GM12874 (cell line): ENCODE measurements at regions not wholly inside any gene's neighbourhood (a gene's known extent, or its start where the extent isn't known, plus 50 kb on each side); places are given as distances from the start of the nearest gene placed in this dataset.

Source experiments
- TF ChIP-seq, protein P1 (sequence below): IDR thresholded peaks from 2 replicates; pipeline ENCODE4 v1.5.1; 2011; ENCODE audit warnings: low read depth, mild to moderate bottlenecking, control low read depth, low read length, moderate library complexity; ENCODE audit not compliant: insufficient read depth

DNA sequence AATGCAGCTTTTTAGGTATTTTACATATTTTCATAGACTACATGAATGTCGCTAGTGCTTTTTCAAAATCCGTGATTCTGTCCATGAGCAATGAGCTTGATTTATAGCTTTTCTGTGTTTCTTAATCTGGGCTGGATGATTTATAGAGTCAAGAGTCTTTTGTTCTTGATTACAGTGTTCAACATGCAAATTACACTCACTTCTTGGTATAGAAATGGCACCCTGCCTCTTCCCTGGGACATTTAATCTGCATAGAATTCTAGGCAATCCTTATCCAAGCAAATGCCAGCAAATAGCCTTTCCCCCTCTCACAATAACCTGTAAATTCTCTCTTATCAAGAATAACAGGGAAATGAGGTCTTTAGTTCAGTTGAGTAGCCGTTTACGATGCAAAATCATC is 246.2 kb upstream of the SEMA3C start:
- TF ChIP-seq, protein P1, sequence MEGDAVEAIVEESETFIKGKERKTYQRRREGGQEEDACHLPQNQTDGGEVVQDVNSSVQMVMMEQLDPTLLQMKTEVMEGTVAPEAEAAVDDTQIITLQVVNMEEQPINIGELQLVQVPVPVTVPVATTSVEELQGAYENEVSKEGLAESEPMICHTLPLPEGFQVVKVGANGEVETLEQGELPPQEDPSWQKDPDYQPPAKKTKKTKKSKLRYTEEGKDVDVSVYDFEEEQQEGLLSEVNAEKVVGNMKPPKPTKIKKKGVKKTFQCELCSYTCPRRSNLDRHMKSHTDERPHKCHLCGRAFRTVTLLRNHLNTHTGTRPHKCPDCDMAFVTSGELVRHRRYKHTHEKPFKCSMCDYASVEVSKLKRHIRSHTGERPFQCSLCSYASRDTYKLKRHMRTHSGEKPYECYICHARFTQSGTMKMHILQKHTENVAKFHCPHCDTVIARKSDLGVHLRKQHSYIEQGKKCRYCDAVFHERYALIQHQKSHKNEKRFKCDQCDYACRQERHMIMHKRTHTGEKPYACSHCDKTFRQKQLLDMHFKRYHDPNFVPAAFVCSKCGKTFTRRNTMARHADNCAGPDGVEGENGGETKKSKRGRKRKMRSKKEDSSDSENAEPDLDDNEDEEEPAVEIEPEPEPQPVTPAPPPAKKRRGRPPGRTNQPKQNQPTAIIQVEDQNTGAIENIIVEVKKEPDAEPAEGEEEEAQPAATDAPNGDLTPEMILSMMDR: no peak

DNA sequence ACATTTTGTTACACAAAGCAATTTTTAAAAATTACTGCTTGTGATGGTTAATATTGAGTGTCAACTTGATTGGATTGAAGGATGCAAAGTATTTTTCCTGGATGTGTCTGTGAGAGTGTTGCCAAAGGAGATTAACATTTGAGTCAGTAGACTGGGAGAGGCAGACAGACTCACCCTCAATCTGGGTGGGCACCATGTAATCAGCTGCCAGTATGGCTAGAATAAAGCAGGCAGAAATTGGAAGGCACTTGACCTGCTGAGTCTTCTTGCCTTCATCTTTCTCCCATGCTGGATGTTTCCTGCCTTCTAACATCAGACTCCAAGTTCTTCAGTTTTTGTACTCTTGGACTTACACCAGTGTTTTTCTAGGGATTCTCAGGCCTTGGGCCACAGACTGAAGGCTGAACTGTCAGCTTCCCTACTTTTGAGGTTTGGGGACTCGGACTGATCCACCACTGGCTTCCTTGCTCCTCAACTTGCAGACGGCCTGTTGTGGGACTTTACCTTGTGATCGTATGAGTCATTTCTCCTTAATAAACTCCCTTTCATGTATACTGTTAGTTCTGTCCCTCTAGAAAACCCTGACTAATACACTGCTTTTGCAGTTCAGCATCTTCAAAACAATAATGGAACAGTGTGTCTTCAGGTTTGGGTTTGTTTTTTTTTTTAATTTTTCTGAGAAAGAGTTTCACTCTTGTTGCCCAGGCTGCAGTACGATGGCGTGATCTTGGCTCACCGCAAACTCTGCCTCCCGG is 244.1 kb upstream of the SEMA3C start:
- TF ChIP-seq, protein P1: no peak

DNA sequence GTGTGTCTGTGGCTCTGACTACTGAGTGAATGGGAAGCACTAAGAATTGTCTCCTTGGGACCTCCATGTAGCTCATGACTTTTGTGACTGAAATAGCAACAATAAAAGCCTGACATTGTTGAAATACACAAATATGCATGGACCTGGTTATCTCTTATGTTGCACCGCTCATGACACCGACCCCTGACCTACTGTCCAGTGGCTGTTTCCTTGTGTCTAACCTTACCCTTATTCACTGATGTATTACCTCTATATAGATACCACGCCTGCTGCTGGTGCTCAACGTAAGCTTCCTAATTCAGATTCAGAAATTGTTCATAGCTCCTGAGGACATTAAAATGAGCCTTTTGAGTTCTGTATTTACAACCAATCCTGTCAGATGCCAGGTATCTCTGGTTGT is 243.4 kb upstream of the SEMA3C start:
- TF ChIP-seq, protein P1: no peak

DNA sequence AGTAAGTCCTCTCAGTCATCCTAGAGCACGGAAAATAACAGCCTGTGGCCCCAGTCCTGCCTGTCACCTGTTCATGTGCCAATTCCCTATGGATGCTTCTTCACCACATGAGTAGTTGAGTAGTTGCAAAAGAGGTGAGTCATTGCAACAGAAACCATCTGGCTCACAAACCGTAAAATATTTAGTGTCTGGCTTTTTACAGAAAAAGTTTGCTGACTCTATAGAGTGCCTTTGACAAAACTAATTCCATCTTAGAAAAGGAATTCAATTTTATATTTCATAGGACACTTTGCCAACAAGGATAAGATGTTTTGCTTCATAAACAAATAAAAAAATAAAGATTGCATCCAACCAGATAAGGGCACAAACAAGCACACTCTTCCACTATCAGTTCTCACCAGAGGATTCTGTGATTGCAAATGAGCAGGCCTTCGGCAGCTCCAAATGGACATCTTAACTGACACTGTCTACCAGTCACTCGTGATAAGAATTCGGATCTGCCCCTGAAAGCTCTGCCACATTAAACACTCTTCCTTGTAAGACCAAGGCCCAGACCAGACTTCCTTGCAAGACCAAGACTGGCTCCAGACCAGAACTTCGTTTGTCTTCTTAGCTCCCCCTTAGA is 242.7 kb upstream of the SEMA3C start:
- TF ChIP-seq, protein P1: no peak

DNA sequence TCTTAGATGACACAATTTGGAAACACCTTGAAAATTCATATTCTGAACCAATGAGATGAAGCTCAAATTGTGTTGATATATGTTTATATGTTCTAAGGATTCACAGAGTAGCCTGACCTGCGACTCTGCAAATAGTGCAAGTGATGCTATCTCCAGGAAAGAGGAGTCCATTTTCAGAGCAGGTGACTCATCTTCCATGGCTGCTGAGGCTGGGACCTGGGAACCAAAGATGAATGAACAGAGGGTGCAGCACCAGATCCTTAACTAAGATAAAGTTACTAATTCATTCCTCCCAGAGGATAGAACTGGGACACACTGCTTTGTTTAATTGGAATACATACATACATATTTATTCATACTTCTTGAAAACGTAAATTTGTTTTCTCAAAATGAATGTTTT is 240.6 kb upstream of the SEMA3C start:
- TF ChIP-seq, protein P1: no peak

DNA sequence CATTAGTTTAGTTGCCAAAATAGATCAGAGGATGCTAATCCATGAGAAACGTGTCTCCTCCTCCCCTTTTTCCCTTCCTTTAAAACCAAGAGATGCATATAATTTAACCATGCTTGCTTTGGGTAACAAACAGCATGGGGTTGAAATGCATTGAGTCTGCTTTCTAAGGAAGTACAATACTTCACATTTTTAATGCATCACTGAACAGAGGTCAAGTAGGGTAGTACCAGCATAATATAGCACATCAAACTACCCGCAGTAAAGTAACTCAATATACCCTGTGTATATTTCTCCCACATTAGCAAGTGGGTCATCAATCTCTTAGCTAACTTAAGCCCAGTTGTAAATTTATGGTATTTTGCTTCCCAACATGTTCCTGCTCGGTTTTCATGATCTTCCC is 239.3 kb upstream of the SEMA3C start:
- TF ChIP-seq, protein P1: no peak

DNA sequence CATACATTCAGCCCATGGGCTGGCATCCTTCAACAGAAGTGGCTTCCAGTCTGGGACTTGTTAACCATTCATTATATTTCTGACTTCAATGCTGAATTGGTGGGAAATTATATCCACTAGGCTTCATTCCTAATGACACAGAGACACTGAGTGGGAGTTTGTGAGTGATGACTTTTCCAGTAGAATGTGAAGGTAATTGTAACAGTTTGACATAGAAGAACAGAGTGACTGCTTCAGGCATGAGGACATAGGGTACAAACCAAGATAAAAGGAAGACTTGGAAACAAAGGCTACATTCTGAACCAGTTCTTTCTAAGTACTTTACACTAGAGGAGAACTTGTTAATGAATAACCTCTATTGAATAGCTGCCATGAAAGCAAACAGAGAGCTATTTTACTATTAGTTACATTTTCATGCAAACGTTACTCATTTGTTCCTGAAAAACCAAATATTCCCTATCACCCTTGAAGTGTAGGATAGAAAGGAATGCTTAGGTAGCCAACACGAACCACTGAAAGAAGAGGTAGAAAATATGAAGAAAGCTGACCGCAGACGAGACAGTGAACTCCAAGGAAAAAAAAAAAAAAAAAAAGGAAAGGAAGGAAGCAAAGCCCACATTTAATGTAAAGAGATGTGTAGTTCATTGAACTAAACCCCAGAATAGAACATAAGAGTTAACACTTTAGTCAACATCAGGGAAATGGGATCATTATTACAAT is 237.0 kb upstream of the SEMA3C start:
- TF ChIP-seq, protein P1: no peak
